ENCODE measurements at regions not wholly inside any gene's neighbourhood (a gene's known extent, or its start where the extent isn't known, plus 50 kb on each side); places are given as distances from the start of the nearest gene placed in this dataset.

DNA sequence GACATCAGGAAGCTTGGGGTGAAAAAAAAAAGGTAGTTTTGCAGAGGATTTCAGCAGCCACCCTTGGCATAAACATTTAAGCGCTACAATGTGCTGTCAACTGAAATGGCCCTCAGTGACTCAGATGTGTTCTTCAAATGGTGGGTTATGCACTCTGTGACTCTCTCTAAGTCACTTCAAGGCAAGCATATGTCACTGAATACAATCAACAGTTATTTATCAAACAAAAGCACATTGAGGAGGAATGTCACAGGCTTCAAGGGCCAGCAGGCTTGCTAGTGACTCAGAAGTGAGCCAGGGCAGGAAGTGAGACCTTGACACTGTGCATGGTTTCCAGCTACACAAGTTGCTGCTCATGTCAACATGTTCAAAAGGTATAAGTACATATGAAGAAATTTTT lies 523.7 kb upstream of the HTR2A start:
- DNase-seq, result no peak
- intact Hi-C loops (cut with DNase I), result no loop called here
- H3K4me1 ChIP-seq, result no peaks in the 10 kb centered on the region
- no peak overlapping the region for H3K4me3 ChIP-seq
- TF ChIP-seq POLR2AphosphoS5 (IDR thresholded peaks at IDR 0.05) (no peak), EP300 (IDR thresholded peaks at IDR 0.05) (no peak), POLR2A (IDR thresholded peaks at IDR 0.05) (no peak)
- TF ChIP-seq, protein P1, sequence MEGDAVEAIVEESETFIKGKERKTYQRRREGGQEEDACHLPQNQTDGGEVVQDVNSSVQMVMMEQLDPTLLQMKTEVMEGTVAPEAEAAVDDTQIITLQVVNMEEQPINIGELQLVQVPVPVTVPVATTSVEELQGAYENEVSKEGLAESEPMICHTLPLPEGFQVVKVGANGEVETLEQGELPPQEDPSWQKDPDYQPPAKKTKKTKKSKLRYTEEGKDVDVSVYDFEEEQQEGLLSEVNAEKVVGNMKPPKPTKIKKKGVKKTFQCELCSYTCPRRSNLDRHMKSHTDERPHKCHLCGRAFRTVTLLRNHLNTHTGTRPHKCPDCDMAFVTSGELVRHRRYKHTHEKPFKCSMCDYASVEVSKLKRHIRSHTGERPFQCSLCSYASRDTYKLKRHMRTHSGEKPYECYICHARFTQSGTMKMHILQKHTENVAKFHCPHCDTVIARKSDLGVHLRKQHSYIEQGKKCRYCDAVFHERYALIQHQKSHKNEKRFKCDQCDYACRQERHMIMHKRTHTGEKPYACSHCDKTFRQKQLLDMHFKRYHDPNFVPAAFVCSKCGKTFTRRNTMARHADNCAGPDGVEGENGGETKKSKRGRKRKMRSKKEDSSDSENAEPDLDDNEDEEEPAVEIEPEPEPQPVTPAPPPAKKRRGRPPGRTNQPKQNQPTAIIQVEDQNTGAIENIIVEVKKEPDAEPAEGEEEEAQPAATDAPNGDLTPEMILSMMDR (IDR thresholded peaks at IDR 0.05), result no peak
- H3K36me3 ChIP-seq, result no peaks in the 10 kb centered on the region
- no peak overlapping the region for H3K27ac ChIP-seq
- no peaks in the 10 kb centered on the region for H3K9me3 ChIP-seq
- H3K27me3 ChIP-seq, result no peaks in the 10 kb centered on the region
- 84 to 90% methylated on average over 1 of the region's 1 CpG for WGBS, 2 donors

DNA sequence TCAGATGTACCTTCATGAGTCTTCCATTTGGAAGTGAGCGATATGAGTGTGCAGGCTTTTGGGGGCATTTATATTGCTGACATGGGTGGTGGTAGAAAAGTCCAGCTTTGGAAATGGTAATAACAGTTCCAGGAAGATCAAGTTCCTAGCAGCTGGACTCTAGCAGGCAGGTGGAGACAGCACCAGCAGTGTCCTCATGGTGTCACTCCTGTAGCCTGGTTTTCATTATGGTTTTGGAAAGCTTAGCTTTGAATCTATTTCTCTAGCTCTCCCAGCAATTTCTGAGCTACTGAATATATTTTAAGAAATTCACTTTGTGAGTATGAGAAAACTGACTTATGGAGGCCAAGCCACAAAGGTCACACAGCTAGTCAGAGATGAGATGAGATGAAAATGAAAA lies 523.2 kb upstream of the HTR2A start:
- no peaks in the 10 kb centered on the region for H3K9me3 ChIP-seq
- H3K36me3 ChIP-seq, result no peaks in the 10 kb centered on the region
- H3K4me3 ChIP-seq, result no peak overlapping the region
- DNase-seq, result no peak
- 46 to 58% methylated on average over 1 of the region's 1 CpG for WGBS, 2 donors
- TF ChIP-seq, protein P1 (IDR thresholded peaks at IDR 0.05), result no peak
- TF ChIP-seq POLR2A (IDR thresholded peaks at IDR 0.05) (no peak), EP300 (IDR thresholded peaks at IDR 0.05) (no peak), POLR2AphosphoS5 (IDR thresholded peaks at IDR 0.05) (no peak)
- H3K27ac ChIP-seq, result no peak overlapping the region
- intact Hi-C loops (cut with DNase I), result no loop called here
- no peaks in the 10 kb centered on the region for H3K4me1 ChIP-seq
- H3K27me3 ChIP-seq, result no peaks in the 10 kb centered on the region

DNA sequence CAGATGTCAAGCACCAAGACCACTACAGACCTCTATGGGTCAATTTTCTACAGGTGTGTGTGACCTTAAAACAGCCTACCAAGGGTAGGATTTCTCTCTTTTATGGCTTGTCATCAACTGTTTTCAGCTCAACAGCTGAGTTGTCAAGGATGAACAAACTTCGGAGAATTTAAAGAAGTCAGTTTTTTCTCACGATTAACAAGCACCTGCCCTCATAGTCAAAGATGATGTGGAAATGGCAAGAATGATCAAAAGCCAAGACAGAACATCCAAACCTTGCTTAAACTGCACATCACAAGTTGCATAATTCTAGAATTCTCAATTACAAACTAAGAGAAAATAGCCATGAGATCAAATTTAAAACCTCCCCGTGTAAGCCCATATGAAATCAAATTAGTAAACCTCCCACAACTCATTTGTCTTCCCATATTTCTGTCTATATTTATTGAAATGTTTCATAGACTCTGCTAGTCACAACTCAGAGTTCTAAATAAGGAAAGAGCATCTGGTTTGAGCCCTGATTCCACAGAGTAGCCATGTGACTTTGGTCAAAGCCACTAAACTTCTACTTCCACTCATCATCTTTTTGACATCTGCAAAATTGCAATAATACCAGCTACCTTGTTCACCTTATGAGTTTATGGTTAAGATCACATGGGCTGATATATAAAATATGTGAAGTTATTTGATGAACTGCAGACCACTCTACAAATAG lies 521.5 kb upstream of the HTR2A start:
- H3K9me3 ChIP-seq, result no peaks in the 10 kb centered on the region
- no peaks in the 10 kb centered on the region for H3K4me1 ChIP-seq
- no peak overlapping the region for H3K4me3 ChIP-seq
- TF ChIP-seq EP300 (IDR thresholded peaks at IDR 0.05) (no peak), POLR2A (IDR thresholded peaks at IDR 0.05) (no peak), POLR2AphosphoS5 (IDR thresholded peaks at IDR 0.05) (no peak)
- TF ChIP-seq, protein P1 (IDR thresholded peaks at IDR 0.05), result no peak
- WGBS, 2 donors, result 87 to 91% methylated on average over 3 of the region's 3 CpGs
- intact Hi-C loops (cut with DNase I), result no loop called here
- H3K27me3 ChIP-seq, result no peaks in the 10 kb centered on the region
- no peak overlapping the region for H3K27ac ChIP-seq
- DNase-seq, result no peak
- H3K36me3 ChIP-seq, result no peaks in the 10 kb centered on the region

DNA sequence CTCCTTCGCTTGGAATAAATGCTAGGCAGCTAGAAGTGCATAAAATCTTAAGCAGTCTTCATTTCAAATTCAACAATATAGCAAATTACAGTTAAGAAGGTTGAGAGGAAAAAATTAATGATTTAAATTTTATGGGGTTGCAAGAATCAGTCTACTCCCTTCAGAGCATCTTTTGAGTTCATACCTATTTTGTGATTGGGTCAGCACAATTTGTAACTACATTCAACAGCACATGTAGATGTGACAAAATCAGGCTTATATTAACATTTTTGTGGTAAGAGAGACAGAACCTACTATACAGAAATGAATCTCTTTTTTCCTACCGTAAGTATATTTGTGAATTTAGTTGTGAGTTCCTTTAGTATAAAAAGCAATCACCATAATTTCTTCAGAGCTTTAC lies 520.6 kb upstream of the HTR2A start:
- Histone ChIP-seq H3K36me3 (no peaks in the 10 kb centered on the region), H3K4me1 (no peaks in the 10 kb centered on the region), H3K27ac (no peak overlapping the region), H3K9me3 (no peaks in the 10 kb centered on the region), H3K27me3 (no peaks in the 10 kb centered on the region), H3K4me3 (no peak overlapping the region)
- intact Hi-C loops (cut with DNase I), result no loop called here
- no peak for DNase-seq
- TF ChIP-seq, protein P1 (IDR thresholded peaks at IDR 0.05), result no peak
- TF ChIP-seq POLR2A (IDR thresholded peaks at IDR 0.05), result no peak
- TF ChIP-seq POLR2AphosphoS5 (IDR thresholded peaks at IDR 0.05), result no peak
- TF ChIP-seq EP300 (IDR thresholded peaks at IDR 0.05), result no peak
- 95 to 96% methylated on average over 2 of the region's 2 CpGs for WGBS, 2 donors

DNA sequence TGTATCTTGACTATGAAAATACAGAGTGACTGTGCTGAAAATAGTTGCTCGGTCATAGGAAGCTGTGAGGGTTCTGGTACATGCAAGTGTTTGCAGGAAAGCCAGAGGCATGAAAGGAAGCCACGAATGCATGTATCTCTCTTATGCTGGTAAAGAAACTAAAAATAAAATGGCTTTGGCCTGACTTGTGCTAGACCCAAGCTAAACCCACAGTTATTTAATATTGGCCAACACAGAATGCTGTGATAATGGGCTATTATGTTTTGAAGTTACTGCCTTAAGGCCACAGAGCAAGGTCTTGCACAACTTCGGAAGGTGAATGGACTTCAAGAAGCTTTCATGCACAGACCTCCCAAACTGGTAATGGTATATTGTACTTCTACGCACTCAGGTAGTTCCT lies 518.2 kb upstream of the HTR2A start:
- no peak for DNase-seq
- TF ChIP-seq, protein P1 (IDR thresholded peaks at IDR 0.05), result no peak
- TF ChIP-seq EP300 (IDR thresholded peaks at IDR 0.05) (no peak), POLR2AphosphoS5 (IDR thresholded peaks at IDR 0.05) (no peak), POLR2A (IDR thresholded peaks at IDR 0.05) (no peak)
- WGBS, 2 donors, result 78 to 82% methylated on average over 4 of the region's 4 CpGs
- intact Hi-C loops (cut with DNase I), result no loop called here
- no peaks in the 10 kb centered on the region for H3K27me3 ChIP-seq
- no peaks in the 10 kb centered on the region for H3K9me3 ChIP-seq
- no peak overlapping the region for H3K27ac ChIP-seq
- no peaks in the 10 kb centered on the region for H3K4me1 ChIP-seq
- no peaks in the 10 kb centered on the region for H3K36me3 ChIP-seq
- no peak overlapping the region for H3K4me3 ChIP-seq

Data from sigmoid colon (tissue), 6 donors.